CD4-positive, alpha-beta T cell treated with Interleukin-4 for 1 hour (primary cell): ENCODE measurements at regions not wholly inside any gene's neighbourhood (a gene's known extent, or its start where the extent isn't known, plus 50 kb on each side); places are given as distances from the start of the nearest gene placed in this dataset.
"Not testable (repeated sequence)": the region's sequence is repeated elsewhere in the genome, so short reads cannot be mapped to it uniquely, and the experiment has no call there.

ENCODE experiments used
- DNase-seq, 2 donors: peaks; one replicate each; pipeline ENCODE4 v3.0.0-alpha.2; 2020 to 2022

DNA sequence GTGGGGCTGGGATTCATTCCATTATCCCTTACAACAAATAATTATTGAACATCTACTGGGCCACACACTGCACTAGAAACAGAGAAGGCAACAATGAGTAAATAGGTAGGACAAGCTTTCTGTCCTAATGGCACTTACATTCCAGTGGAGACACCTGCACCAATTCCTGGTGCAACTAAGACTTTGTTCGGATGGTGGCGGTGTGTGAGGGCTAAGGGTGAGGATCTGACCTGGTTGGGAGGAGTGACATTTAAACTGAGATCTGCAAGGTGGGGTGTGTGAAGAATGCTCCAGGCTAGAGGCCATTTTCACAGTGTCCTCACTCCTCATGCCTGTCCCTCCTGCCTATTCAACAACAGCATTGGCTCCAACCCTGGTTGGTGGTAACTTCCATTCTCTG, 510.0 kb downstream of the XYLT1 start:
- no peak for DNase-seq

DNA sequence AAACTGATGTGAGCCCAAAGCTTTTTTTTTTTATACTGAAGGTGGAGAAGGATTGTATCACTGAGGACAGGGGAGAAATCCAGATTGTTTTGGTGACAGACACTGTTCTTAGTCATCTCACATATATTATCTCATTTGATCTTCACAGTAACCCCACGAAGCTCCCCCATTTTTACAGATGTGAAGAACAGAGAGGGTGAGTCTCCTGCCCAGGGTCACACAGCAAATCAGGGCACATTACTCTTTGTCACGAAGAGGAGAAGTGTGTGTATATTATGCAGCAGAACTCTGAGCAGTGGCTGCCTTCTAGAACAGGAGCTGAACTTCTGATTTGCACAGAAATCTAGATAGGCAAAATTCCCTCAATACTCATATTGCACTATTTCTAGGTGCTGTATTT, 504.3 kb downstream of the XYLT1 start:
- no peak for DNase-seq

DNA sequence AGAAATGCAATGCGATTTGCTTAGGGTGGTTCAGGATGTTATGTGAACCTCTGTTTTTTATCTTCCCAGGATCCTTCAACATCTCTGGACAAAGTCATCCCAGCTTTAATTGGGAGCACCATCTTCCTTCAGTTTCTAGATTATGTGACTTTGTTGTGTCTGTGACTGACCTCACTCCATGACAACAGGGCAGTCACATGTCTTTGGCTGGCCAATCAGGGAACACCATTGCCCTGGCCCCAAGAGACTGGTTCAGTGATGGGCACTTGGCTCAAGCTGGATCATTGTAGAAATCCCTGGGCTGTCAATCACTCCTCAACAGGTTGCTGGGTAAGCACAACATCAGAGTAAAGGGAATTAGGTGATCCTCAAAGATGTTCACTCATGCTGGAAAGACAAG, 499.7 kb downstream of the XYLT1 start:
- DNase-seq: no peak

DNA sequence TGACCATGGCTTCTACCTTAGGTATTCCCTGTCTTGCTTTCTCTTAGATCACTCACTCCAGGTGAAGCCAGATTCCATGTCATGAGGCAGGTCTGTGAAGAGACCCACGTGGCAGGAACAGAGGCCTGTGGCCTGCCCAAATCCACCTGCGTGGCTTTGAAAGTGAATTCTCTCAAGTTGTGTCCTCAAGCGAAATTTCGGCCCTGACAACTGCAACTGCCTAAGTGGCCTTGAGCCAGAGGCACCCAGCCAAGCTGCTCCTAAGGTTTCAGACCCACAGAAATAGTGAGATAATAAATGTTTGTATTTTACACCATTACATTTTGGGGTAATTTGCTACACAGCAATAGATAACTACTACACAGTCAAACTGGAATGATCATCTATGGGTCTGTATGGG, 497.9 kb downstream of the XYLT1 start:
- no peak for DNase-seq

DNA sequence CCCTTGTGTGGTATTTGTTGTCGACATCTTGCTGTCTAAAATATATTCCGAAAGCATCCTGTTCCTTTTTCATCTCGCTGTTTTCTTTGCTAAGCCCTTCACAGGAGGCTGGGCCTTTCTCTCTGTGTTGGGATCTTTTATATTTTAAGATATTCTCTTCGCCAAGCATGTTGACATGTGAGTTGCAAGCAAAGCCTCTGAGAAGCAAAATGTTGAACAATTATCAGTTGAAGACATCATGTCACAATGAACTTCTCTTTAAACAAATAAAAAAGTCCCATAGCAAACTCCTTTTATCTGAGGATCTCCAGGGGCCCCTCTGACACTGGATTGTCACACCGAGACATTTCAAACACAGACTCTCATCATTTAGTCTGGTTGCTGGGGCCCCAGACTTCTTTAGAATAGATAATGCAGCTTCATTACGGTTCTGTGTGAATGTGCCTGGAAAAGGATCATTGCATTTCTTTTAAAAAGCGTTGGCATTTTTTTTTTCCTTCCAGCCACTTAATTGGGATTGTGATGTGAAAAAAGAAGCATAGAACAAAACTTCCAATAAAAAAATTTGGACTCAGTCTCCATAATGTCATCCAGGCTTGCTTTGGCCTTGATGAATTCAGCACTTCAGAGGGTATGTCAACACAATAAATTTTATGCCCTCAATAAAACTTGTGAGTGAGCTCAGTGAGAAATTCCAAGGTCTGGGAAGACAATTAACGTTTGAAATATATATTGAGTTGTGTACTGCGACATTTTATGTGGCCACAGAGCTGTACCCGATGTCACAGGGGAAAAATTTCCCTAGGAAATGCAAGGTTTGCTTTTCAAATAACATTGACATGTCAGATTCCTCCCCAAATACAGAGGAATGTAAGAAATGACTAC, 496.8 kb downstream of the XYLT1 start:
- no peak for DNase-seq

DNA sequence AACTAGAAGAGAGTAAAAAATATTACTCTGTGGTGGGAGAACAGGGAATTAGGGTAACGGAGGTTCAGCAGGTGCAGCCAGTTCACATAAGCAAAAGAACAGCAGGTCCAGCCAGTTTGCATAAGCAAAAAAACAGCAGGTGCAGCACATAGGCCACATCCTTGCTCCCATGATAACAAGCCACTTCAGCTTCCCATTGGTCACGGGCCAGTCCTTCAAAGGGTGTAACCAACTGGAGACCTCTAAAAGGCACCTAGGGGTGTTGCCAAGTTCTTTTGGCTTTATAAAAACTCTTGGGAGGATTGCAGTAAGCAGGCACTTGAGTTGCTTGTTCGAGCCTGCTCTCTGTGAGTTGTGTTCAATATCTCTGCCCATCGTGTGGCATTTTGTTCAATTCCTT, 488.1 kb downstream of the XYLT1 start:
- DNase-seq: no peak

DNA sequence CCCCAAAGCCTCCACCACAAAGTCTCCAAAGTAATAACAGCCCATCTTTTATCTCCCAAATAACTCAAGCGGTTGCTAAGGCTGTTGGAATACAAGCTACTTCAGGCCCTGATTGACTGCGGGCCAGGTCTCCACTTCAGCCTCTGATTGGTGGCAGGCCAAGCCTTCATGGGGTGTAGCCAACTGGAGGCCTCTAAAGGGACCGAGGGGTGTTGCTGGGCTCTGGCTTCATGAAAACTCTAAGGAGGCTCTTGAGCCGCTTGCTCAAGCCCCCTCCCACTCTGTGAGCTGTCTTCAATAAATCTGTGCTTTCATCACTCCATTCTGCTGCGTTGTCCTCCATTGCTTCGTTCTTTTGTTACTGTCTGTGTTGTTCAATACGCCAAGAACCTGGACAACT, 487.2 kb downstream of the XYLT1 start:
- no peak for DNase-seq

DNA sequence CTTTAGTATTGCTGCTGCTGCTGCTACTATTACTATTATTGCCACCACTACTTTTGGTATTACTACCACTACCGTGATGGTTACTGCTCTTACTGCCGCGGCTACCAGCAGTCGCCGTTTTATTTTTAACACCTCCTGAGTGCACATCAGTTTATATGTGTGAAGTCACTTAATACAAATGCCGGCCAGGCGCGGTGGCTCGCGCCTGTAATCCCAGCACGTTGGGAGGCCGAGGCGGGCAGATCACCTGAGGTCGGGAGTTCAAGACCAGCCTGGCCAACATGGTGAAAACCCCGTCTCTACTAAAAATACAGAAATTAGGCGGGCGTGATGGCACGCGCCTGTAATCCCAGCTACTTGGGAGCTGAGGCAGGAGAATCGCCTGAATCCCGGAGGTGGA, 486.7 kb downstream of the XYLT1 start:
- not testable (repeated sequence) for DNase-seq

DNA sequence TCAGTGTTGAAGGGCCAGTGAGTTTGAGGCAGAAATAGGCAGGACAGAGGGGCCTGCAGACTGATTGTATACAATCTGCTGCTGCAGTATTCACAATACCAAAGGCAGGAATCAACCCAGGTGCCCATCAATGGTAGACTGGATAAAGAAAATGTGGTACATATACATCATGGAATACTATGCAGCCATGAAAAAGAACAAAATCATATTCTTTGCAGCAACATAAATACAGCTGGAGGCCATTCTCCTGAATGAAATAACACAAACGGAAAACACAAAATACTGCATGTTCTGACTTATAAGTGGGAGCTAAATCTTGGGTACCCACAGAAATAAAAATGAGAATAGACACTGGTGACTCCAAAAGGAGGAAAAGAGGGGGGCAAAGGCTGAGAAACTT, 485.1 kb downstream of the XYLT1 start:
- DNase-seq: no peak

DNA sequence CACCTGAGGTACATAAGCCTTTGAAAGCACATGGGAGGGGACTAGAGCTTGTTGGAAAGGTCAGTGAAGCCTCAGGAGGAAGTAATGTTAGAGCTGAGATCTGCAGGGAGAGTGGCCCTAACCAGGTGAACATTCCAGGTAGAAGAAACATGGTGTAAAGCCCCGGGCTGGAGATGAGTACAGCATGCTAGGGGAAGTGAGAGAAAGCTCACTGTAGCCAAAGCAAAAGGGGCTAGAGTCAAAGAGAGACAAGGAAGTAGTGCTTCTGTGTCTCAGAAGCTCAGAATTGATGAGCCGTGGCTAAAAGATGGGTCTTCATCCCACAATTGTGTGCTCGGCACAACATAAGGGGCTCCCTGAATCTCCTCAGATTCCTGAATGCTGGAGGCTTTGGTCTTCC, 481.8 kb downstream of the XYLT1 start:
- DNase-seq: no peak

DNA sequence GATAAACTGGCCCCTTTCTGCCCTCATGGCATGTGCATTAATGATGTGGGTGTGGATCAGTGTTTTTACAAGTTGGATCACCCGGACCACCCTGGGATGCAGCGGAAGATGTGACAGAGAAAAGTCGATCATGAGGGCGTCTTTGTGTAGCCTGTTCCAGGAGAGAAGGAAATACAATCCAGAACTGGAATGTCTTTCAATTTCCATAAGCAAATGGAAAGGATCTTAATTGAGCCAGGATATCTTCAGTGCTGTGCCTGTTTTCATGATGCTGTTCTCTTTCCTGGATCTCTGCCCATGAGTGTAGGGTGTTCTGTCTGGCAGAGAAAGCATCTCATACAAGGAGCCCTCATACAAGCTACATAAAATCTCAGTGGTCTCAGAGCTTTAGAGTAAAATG, 481.4 kb downstream of the XYLT1 start:
- no peak for DNase-seq

DNA sequence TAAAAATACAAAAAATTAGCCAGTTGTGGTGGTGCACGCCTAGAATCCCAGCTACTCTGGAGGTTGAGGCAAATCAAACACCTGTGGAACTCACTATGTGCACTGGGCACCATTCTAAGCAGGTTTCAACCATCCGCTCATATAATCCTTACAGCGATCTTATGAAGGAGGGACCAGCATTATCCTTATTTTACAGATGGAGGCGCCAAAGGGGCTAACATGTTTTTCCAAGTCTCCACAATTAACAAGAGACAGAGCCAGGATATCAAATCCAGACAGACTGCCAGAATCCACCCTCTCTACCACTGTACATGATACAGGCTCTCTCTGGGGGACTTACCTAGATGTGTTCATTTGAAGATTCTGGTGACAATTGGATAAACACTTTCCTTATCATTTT, 479.0 kb downstream of the XYLT1 start:
- DNase-seq: no peak

DNA sequence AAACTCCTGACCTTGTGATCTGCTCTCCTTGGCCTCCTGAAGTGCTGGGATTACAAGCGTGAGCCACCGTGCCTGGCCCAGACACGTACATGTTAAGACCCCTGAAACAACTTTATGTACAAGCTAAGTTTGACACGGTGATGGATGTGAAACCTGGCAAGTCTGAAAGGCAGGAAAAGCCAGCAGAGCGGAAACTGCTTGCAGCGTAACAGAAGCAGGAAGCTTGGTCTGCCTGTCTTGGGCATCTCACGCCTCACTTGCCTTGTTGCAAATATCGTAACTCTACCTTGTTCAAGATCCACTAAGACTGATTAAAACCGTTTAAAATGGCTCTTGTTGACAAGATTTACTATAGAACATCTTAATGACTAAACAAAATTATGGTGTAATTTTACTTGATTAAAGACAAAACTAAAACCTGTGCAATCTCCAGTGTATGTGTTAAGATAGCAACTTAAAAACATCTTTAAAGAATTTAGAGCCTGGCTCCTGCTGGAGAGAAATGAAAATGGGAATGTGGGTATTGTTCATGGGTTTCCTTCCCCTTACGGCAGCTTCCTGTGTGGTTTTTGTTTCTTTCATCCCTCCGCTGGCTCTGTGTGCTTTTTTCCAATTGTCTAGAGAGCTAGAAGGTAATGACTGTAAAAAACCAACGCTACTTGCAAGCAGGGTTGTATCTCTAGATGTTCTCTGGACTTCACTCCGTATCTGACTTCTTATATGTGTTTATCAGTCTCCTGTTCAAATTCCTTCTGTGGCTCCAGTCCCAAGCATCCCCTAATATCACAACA, 477.6 kb downstream of the XYLT1 start:
- DNase-seq: peak; percentile 20 to 25

DNA sequence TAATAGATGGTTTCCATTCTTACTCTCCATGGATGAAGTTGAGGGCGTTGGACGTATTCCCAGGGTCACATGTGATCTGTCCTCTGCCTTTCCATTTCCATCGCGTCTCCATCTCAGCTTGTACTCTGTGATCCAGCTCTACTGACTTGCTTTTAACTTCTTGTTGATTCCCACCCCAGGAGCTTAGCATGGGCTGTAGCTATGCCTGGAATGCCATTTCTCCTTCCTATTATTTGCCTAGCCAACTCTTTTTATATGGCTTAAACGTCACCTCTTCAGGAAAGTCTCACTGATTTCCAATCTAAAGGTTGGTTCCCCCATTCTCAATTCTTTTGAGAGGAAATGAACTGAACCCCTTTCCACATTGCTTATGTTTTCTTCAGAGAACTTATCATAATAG, 475.9 kb downstream of the XYLT1 start:
- DNase-seq: no peak

DNA sequence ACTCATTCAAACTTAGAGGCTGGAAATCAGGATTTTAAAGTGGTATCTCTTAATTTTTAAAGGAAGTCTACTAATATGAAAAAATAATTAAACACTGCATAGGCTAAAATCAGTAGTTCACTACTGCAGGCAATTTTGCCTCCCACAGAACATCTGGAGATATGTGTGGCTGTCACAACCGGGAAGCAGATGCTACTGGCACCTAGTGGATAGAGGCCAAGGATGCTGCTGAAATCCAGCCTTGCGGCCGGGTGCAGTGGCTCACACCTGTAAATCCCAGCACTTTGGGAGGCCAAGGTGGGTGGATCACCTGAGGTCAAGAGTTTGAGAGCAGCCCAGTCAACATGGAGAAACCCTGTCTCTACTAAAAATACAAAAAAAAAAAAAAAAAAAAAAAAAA, 473.9 kb downstream of the XYLT1 start:
- no peak for DNase-seq

DNA sequence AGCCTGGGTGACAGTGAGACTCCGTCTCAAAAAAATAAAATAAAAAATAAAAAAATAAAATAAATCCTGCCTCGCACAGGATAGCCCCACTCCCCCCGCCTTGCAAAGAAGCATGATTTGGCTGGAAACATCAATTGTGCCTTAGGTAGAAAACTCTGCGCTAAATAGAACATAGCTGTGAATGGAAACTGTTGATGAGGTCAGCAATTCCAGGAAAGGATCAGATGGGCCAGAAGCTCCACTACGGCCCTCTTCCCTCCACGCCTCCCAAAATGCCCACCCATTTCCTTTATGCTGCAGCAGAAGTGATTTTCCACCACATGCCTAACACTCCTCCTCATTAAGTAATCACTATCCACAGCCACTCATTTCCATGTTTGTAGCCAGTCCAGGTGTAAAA, 473.4 kb downstream of the XYLT1 start:
- DNase-seq: no peak

DNA sequence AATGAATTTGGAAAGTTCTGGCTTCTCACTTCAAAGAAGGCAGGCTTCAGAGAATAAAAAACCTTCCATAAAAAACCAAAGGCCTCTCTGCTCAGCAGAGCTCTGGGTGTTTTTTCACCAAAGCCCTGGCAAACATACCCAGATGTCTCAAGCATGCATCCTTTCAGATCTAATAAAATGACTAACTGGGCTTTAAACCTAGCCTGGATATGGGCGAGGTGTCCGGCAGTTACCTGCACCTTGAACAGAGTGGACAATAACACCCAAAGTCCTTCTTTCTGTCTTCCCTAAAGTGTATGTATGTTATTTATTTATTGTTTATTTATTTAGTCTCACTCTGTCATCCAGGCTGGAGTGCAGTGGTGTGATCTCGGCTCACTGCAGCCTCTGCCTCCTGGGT, 469.3 kb downstream of the XYLT1 start:
- no peak for DNase-seq

DNA sequence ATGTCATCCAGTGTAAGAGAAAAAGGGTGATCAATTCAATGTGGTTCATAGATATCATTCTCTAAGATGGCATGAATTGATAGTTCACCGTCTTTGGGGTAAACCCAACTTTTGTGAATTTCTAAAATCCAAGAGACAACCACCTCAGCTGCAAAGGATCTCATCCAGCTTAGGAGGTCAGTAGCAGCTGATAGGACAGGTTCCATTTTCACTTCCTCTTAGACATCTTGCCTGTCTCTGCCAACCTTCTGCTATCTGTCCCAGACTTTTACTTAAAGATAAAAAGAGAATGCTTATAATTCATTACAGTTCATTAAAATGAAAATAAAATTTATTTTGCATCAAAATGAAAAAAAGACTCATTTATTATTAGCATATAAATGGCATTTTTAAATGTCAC, 468.2 kb downstream of the XYLT1 start:
- no peak for DNase-seq

DNA sequence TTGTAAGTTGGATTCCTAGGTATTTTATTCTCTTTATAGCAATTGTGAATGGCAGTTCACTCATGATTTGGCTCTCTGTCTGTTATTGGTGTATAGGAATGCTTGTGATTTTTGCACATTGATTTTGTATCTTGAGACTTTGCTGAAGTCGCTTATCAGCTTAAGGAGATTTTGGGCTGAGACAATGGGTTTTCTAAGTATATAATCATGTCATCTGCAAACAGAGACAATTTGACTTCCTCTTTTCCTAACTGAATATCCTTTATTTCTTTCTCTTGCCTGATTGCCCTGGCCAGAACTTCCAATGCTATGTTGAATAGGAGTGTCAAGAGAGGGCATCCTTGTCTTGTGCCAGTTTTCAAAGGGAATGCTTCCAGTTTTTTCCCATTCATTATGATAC, 464.8 kb downstream of the XYLT1 start:
- DNase-seq: not testable (repeated sequence)

DNA sequence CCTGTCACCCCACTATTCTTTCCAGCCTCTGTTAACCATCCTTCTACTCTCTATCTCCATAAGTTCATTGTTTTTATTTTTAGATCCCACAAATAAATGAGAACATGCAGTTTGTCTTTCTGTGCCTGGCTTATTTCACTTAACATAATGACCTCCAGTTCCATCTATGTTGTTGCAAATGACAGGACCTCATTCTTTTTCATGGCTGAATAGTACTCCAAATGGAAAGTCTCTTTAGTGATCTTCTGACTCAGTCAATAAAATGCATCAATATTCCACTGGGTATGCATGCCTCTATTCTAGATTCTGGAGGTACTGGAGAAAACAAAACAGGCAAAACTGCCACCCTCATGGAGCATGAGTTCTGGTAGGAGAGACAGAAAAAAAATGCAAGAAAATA, 459.0 kb downstream of the XYLT1 start:
- no peak for DNase-seq

DNA sequence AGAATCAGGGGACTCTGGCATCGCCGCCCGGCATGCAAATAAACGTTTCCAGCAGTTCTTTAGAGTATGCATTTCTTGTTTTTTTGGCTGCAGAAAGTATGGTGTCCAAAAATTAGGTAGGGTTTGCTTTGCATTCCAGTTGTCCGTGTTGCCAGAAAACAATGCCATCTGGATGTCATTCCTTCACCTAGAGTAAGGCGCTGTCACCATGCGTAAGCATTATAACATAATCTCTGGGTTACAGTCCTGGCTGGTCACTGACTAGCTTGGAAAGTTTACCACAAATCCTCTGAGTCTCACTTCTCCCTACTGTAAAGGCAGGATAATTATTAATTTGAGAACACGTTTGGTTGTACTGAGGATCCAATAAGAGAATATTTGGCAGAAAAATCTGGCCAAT, 457.7 kb downstream of the XYLT1 start:
- DNase-seq: no peak

DNA sequence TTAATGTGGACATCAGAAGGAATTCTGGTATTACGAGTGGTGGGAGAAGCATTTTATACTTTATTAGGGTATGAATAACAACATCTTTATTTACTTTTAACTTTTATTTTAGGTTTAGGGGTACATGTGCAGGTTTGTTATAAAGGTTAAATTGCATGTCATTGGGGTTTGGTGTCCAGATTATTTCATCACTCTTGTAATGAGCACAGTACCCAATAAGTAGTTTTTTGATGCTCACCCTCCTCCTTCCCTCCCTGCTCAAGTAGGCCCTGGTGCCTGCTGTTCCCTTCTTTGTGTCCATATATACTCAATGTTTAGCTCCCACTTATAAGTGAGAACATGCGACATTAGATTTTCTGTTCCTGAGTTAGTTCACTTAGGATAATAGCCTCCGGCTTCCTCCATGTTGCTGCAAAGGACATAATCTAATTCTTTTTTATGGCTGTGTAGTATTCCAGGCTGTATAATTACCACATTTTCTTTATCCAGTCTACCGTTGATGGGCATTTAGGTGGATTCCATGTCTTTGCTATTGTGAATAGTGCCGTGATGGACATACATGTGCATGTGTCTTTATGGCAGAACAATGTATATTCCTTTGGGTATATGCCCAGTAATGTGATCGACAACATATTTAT, 456.2 kb downstream of the XYLT1 start:
- no peak for DNase-seq

DNA sequence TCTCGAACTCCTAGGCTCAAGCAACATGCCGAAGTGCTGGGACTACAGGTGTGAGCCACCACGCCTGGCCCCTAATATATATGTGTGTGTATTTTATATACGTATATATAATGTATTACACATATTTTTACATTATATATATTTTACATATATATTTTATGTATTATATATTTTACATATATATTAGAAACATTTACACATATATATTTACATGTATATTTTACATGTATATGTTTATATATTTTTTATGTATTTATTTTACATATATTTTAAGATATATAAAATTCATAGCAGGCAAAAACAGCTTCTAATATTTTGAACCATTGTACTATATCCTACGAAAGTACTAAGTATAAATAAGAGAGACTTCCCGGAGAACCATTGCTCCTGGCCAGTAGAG, 455.1 kb downstream of the XYLT1 start:
- no peak for DNase-seq

DNA sequence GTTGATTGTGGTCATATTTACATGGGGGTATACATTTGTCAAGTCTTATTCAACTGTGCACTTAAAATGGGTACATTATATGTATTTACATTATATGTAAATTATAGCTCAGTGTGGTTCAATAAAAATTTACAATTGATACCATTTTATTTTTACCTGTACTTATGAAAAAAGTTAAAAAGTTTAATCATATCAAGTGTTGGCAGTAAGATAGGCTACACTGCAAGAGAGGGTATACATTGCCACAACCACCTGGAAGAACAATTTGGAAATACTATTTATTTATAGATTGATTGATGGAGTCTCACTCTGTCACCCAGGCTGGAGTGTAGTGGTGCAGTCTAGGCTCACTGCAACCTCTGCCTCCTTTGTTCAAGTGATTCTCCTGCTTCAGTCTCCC, 453.3 kb downstream of the XYLT1 start:
- no peak for DNase-seq
